Adipocyte (in vitro differentiated cells): ENCODE measurements at regions not wholly inside any gene's neighbourhood (a gene's known extent, or its start where the extent isn't known, plus 50 kb on each side); places are given as distances from the start of the nearest gene placed in this dataset.

ENCODE experiments used
- DNase-seq: peaks from one replicate; pipeline ENCODE4 v3.0.0-alpha.2; 2015; ENCODE audit warnings: low read depth
- H3K27me3 ChIP-seq: replicated peaks from 2 replicates; pipeline ENCODE4 v1.7.0; 2013; ENCODE audit warnings: mild to moderate bottlenecking, low read length, moderate library complexity; ENCODE audit not compliant: control insufficient read depth, insufficient read depth
- H3K36me3 ChIP-seq: 2 replicates; pipeline ENCODE4 v1.7.0; 2013; ENCODE audit warnings: low read length, mild to moderate bottlenecking, moderate library complexity; ENCODE audit not compliant: control insufficient read depth, insufficient read depth, severe bottlenecking
- H3K4me1 ChIP-seq: 2 replicates; pipeline ENCODE4 v1.7.0; 2013; ENCODE audit warnings: mild to moderate bottlenecking, low read length, moderate library complexity; ENCODE audit not compliant: control insufficient read depth, insufficient read depth
- H3K4me3 ChIP-seq: 2 replicates; pipeline ENCODE4 v1.7.0; 2013; ENCODE audit warnings: mild to moderate bottlenecking, low read length, moderate library complexity
- H3K9ac ChIP-seq: 2 replicates; pipeline ENCODE4 v1.7.0; 2013; ENCODE audit warnings: mild to moderate bottlenecking, low read length, moderate library complexity
- H3K9me3 ChIP-seq: 2 replicates; pipeline ENCODE4 v1.7.0; 2013; ENCODE audit warnings: mild to moderate bottlenecking, low read length, moderate library complexity; ENCODE audit not compliant: control insufficient read depth

DNA sequence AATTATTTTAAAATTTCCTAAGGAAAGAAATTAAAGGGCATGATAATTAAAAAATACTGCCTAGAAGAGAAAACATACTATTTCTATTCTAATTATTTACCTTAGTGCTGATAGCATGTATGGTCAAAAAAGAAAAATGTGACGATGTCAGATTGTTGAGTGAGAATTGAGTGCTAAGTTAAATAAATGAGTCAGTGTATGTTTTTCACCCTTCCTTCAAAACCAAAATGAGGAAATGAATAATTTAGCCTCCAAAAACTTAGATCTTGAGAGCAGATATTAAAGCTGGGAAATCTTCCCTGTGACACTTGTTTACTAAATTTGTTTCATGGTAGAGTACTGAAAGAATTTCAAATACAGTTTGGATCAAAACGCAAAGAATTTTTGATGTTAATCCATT lies 58.6 kb upstream of the NYAP2 start:
- no peaks in the 10 kb centered on the region for H3K36me3 ChIP-seq
- no peaks in the 10 kb centered on the region for H3K9me3 ChIP-seq
- H3K4me3 ChIP-seq, result no peak overlapping the region
- H3K4me1 ChIP-seq, result no peaks in the 10 kb centered on the region
- DNase-seq, result no peak
- H3K27me3 ChIP-seq, result no peaks in the 10 kb centered on the region
- H3K9ac ChIP-seq, result no peak overlapping the region

DNA sequence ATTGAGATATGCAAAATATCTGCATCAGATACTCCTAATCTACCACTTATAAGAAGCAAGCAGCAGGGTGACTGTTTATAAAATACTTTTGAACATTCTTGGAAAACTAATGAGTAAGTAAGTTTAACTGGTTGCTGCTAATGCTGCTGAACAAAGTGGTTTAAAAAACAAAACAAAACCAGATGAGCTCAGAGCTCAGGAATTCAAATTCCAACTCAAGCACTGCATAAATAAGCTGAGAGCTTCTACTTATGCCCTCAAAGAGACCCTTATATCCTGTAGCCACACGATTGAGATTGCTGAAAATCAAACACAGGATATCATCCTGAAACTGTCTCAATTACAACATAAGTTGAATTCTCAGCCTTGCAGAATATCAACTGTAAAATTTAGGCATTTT lies 62.3 kb upstream of the NYAP2 start:
- Histone ChIP-seq H3K4me1 (no peaks in the 10 kb centered on the region), H3K9me3 (no peaks in the 10 kb centered on the region), H3K4me3 (no peak overlapping the region), H3K36me3 (no peaks in the 10 kb centered on the region), H3K27me3 (no peaks in the 10 kb centered on the region), H3K9ac (no peak overlapping the region)
- peak; percentile 45 for DNase-seq

GRCh38 chr2:225334514-225334913 lies 65.0 kb upstream of the NYAP2 start:
- Histone ChIP-seq H3K4me3 (no peak overlapping the region), H3K36me3 (no peaks in the 10 kb centered on the region), H3K4me1 (no peaks in the 10 kb centered on the region), H3K27me3 (no peaks in the 10 kb centered on the region), H3K9ac (no peak overlapping the region), H3K9me3 (no peaks in the 10 kb centered on the region)
- DNase-seq, result no peak

DNA sequence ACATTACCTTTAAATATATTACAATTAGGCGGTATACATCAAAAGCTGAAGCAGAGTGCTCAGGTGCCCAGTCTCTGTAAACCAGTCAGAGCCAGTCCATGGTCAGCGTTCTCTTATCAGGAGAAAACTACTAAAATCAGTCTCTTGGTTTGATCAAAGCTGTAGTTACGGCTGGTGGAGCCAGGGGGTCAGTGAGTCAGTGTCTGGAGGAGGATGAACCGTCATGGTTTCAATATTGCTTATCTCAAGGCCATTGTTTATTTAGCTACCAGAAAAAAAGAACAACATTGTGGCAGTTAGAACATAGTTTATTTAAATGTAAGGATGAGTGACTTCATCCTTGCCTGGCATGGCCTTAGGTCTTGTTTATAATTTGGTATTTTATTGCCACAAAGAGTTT lies 71.3 kb upstream of the NYAP2 start:
- H3K4me1 ChIP-seq, result no peaks in the 10 kb centered on the region
- H3K36me3 ChIP-seq, result no peaks in the 10 kb centered on the region
- no peak overlapping the region for H3K4me3 ChIP-seq
- H3K27me3 ChIP-seq, result no peaks in the 10 kb centered on the region
- peak; percentile 27 for DNase-seq
- H3K9me3 ChIP-seq, result no peaks in the 10 kb centered on the region
- no peak overlapping the region for H3K9ac ChIP-seq

GRCh38 chr2:225326969-225327368 lies 72.5 kb upstream of the NYAP2 start:
- DNase-seq, result peak; percentile 19
- no peak overlapping the region for H3K4me3 ChIP-seq
- H3K9me3 ChIP-seq, result no peaks in the 10 kb centered on the region
- H3K4me1 ChIP-seq, result no peaks in the 10 kb centered on the region
- no peaks in the 10 kb centered on the region for H3K36me3 ChIP-seq
- no peak overlapping the region for H3K9ac ChIP-seq
- H3K27me3 ChIP-seq, result no peaks in the 10 kb centered on the region

DNA sequence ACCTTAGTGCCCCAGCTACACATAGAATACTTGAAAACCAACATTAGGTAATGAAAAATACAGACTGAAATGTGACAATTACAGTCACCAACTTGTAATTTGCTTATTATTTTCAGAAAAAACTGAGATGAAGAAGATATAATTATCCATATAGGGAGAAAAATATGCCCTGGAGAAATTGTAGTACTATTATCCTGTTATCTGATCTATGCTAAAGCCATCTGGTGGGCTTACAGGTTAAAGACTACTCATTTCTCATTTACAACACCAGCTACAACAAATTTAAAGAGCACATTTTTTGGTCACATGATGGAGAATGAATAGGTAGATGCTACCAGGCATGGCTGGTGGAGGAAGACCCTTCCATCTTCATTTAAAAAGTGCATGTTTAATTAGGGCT lies 79.6 kb upstream of the NYAP2 start:
- no peak overlapping the region for H3K9ac ChIP-seq
- H3K4me1 ChIP-seq, result no peaks in the 10 kb centered on the region
- DNase-seq, result no peak
- no peaks in the 10 kb centered on the region for H3K27me3 ChIP-seq
- H3K36me3 ChIP-seq, result no peaks in the 10 kb centered on the region
- H3K4me3 ChIP-seq, result no peak overlapping the region
- H3K9me3 ChIP-seq, result peaks cover 13% of the 10 kb centered on the region

DNA sequence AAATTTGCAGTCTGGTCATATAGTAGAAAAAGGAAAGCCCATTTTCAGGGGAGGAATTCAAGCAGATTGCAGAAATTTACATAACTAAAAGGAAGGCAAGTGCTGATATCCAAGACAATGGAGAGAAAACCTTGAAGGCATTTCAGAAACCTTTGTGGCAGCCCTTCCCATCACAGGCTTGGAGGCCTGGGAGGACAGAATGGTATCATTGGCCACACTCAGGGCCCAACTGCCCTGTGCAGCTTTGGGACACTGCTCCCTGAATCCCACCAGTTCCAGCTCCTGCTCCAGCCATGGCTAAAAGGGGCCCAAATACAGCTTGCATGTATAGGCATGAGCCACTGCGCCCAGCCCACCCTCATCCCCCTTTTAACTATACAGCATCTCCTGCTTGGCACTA lies 81.1 kb upstream of the NYAP2 start:
- H3K27me3 ChIP-seq, result no peaks in the 10 kb centered on the region
- DNase-seq, result no peak

GRCh38 chr2:225317186-225317585 lies 82.3 kb upstream of the NYAP2 start:
- Histone ChIP-seq H3K27me3 (no peaks in the 10 kb centered on the region), H3K36me3 (no peaks in the 10 kb centered on the region), H3K9me3 (peaks cover 13% of the 10 kb centered on the region), H3K4me3 (no peak overlapping the region), H3K9ac (no peak overlapping the region), H3K4me1 (no peaks in the 10 kb centered on the region)
- DNase-seq, result no peak

More for the DNA sequence above, 81.1 kb upstream of the NYAP2 start:
- no peaks in the 10 kb centered on the region for H3K36me3 ChIP-seq
- no peaks in the 10 kb centered on the region for H3K4me1 ChIP-seq
- no peak overlapping the region for H3K4me3 ChIP-seq
- peaks cover 13% of the 10 kb centered on the region for H3K9me3 ChIP-seq
- H3K9ac ChIP-seq, result no peak overlapping the region

- no peak for DNase-seq
- Histone ChIP-seq H3K9me3 (peaks cover 2% of the 10 kb centered on the region), H3K9ac (no peak overlapping the region), H3K4me1 (no peaks in the 10 kb centered on the region), H3K4me3 (no peak overlapping the region), H3K36me3 (no peaks in the 10 kb centered on the region), H3K27me3 (peaks cover 8% of the 10 kb centered on the region)
These were observed 88.8 kb upstream of the NYAP2 start for GRCh38 chr2:225310745-225311144.

- H3K9ac ChIP-seq, result no peak overlapping the region
- H3K36me3 ChIP-seq, result no peaks in the 10 kb centered on the region
- peaks cover 8% of the 10 kb centered on the region for H3K27me3 ChIP-seq
- DNase-seq, result no peak
- no peaks in the 10 kb centered on the region for H3K4me1 ChIP-seq
- no peak overlapping the region for H3K4me3 ChIP-seq
- H3K9me3 ChIP-seq, result peaks cover 2% of the 10 kb centered on the region
These were observed 90.0 kb upstream of the NYAP2 start for GRCh38 chr2:225309516-225309915.

DNA sequence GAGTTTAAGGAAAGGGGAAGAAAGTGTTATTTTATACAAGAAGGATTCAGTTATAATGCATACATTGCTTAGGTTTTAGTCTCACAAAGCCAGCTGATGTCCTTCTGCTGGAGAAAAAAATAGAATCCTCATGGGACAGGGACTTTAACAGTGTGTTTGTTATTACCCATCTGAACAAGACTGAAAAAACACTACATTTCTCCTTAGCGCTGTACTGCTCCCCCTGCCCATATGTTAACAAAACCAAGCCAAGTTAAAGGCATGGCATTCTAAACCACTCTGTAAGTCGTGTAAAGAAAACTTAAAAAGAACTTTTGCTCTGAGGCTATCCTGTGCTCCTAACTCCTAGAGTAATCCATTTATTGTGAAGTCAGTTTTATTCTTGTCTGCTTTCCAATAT lies 102.6 kb upstream of the NYAP2 start:
- DNase-seq, result no peak
- Histone ChIP-seq H3K4me3 (no peak overlapping the region), H3K36me3 (no peaks in the 10 kb centered on the region), H3K27me3 (peaks cover 4% of the 10 kb centered on the region), H3K4me1 (no peaks in the 10 kb centered on the region), H3K9ac (no peak overlapping the region), H3K9me3 (peaks cover 9% of the 10 kb centered on the region)

GRCh38 chr2:225295102-225295501 lies 104.4 kb upstream of the NYAP2 start:
- DNase-seq, result no peak
- H3K27me3 ChIP-seq, result peaks cover 4% of the 10 kb centered on the region

More at GRCh38 chr2:225295102-225295501, 104.4 kb upstream of the NYAP2 start:
- Histone ChIP-seq H3K36me3 (no peaks in the 10 kb centered on the region), H3K4me1 (no peaks in the 10 kb centered on the region), H3K9me3 (no peaks in the 10 kb centered on the region), H3K4me3 (no peak overlapping the region), H3K9ac (no peak overlapping the region)
